ENCODE measurements at regions not wholly inside any gene's neighbourhood (a gene's known extent, or its start where the extent isn't known, plus 50 kb on each side); places are given as distances from the start of the nearest gene placed in this dataset.

DNA sequence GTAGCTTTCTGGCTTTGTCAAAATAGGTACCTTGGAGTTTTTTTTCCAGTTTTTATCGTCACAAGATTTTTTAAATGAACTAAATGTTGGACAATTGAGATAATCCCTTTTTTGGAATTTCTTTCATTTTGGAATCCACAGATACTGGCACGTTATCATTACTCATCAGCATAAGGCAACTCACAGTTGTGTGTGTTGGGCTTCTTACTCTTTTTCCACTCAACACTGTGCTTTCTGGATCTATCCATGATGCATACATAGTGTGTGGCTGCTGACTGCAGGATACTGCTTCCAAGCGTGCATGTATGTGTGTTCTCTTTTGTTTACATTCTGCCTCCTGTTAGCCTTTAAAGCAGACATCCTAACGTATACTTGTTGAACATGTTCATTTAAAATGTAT lies 113.5 kb upstream of the FAM9A start:
- no peaks in the 10 kb centered on the region for H3K4me1 ChIP-seq (ENCODE audit: control insufficient read depth in 1 of 2, insufficient read depth in 1 of 2, low read depth in 1 of 2, low read length in 1 of 2)
- H3K27me3 ChIP-seq, result no peaks in the 10 kb centered on the region
- TF ChIP-seq, protein P1, sequence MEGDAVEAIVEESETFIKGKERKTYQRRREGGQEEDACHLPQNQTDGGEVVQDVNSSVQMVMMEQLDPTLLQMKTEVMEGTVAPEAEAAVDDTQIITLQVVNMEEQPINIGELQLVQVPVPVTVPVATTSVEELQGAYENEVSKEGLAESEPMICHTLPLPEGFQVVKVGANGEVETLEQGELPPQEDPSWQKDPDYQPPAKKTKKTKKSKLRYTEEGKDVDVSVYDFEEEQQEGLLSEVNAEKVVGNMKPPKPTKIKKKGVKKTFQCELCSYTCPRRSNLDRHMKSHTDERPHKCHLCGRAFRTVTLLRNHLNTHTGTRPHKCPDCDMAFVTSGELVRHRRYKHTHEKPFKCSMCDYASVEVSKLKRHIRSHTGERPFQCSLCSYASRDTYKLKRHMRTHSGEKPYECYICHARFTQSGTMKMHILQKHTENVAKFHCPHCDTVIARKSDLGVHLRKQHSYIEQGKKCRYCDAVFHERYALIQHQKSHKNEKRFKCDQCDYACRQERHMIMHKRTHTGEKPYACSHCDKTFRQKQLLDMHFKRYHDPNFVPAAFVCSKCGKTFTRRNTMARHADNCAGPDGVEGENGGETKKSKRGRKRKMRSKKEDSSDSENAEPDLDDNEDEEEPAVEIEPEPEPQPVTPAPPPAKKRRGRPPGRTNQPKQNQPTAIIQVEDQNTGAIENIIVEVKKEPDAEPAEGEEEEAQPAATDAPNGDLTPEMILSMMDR (IDR thresholded peaks at IDR 0.05), result no peak
- no peaks in the 10 kb centered on the region for H3K9me3 ChIP-seq
- no peak overlapping the region for H3K27ac ChIP-seq
- no peaks in the 10 kb centered on the region for H3K36me3 ChIP-seq
- no peak overlapping the region for H3K4me3 ChIP-seq (ENCODE audit: low read depth in 1 of 2, low read length in 1 of 2)

DNA sequence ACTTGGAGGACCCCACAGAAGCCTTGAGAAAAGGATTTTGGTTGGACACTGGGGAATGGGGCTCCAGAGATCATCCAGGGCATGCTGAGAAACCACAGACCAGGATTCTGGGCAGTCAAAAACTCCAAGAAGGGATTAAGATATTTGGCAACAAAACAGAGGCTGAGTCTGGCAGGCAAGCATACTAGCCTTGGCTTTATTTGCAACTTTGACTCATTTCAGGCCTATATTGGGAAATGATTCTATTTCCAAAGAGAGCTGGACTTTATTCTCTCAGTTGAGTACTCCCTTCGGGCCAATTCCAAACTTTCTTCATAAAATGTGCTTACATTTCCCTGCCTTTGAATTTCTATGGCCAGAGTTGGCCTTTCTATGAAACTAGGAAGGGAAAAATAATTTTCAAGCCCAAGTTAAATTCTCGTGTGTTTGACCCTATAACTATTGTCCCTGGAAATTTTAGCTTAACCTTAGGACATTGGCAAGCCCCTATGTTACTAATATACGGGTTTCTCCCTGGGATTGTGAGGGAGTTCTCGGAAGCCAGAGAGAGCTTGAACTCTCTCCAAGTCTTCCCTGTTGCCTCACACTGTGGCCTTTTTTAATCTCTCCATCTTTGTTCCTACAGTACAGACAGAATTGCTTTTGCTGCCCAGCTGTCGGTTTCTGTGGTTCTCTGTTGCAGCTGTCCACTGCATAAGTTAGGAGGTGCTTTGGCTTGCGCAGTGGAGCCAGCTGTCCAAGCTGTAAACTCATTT lies 112.6 kb upstream of the FAM9A start:
- TF ChIP-seq, protein P1 (IDR thresholded peaks at IDR 0.05), result no peak
- Histone ChIP-seq H3K4me3 (ENCODE audit: low read depth in 1 of 2, low read length in 1 of 2) (no peak overlapping the region), H3K27ac (no peak overlapping the region), H3K9me3 (no peaks in the 10 kb centered on the region), H3K27me3 (no peaks in the 10 kb centered on the region), H3K36me3 (no peaks in the 10 kb centered on the region), H3K4me1 (ENCODE audit: control insufficient read depth in 1 of 2, insufficient read depth in 1 of 2, low read depth in 1 of 2, low read length in 1 of 2) (no peaks in the 10 kb centered on the region)

DNA sequence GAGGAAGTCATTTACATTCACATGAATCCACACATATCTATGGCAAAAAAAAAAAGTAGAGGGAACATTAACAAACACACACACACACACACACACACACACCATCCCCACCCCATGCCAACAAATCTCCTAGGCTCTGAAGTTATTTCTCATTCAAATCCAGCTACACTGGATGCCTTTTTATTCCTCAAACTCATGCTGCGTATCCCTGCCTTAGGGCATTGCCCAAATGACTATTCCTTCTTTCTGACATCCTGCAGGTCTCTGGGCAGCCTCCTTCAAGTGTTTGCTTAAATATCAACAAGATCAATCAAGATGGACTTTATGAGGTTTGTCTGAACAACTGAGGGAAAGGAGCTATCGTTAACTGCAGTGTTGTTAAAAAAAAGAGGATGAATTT lies 106.5 kb upstream of the FAM9A start:
- Histone ChIP-seq H3K36me3 (no peaks in the 10 kb centered on the region), H3K9me3 (no peaks in the 10 kb centered on the region), H3K27me3 (no peaks in the 10 kb centered on the region), H3K4me3 (ENCODE audit: low read depth in 1 of 2, low read length in 1 of 2) (no peak overlapping the region), H3K4me1 (ENCODE audit: control insufficient read depth in 1 of 2, insufficient read depth in 1 of 2, low read depth in 1 of 2, low read length in 1 of 2) (no peaks in the 10 kb centered on the region), H3K27ac (no peak overlapping the region)
- TF ChIP-seq, protein P1 (IDR thresholded peaks at IDR 0.05), result no peak

DNA sequence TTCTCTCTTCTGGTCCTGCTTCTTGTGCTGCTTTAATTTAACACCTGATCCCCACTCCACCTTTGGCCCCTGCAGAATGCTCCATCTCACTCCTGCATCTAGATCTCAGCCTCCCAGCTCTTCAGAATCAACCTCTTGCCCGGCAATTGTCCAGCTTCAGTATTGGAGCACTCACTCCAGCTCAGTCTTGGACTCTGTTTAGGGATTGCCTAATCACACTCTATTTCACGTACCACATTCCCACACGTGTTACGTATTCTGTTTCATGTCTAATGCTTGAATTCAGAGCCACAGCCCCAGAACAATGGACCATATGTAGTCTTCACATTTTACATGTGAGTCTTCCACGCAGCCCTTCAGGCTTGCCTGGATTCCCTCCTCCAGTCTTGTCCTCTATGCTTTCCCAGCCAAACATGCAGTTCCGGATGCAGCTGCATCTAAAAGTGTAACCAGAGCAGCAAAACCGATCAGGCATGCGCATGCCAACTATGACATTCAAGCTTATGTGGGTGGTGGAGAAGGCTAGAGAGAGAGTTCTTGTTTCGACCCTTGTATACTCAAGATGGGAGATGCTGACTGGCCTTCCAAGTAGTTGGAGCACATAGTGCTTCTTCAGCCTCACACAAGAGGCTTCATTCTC lies 105.2 kb upstream of the FAM9A start:
- Histone ChIP-seq H3K4me1 (ENCODE audit: control insufficient read depth in 1 of 2, insufficient read depth in 1 of 2, low read depth in 1 of 2, low read length in 1 of 2) (no peaks in the 10 kb centered on the region), H3K27me3 (no peaks in the 10 kb centered on the region), H3K36me3 (no peaks in the 10 kb centered on the region), H3K9me3 (no peaks in the 10 kb centered on the region), H3K27ac (no peak overlapping the region), H3K4me3 (ENCODE audit: low read depth in 1 of 2, low read length in 1 of 2) (no peak overlapping the region)
- TF ChIP-seq, protein P1 (IDR thresholded peaks at IDR 0.05), result no peak

DNA sequence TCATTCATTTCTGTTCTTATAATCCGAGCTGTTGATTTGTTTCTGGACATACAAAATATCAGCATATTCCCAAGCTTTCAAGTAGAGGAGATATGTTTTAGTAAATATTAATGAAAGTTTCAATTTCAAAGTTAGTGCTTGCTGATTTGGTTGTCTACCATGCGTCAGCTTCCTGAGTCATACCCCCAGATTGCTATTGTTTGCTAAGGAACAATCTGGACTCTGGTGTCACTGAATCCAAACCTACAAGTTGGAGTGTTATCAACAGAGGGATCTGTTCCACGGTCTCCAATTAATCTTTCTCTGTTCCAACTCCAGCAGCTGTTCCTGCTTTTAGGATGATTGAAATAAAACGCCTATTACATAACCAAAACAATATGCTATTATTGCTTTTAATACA lies 96.1 kb upstream of the FAM9A start:
- Histone ChIP-seq H3K4me1 (ENCODE audit: control insufficient read depth in 1 of 2, insufficient read depth in 1 of 2, low read depth in 1 of 2, low read length in 1 of 2) (no peaks in the 10 kb centered on the region), H3K27me3 (no peaks in the 10 kb centered on the region), H3K36me3 (no peaks in the 10 kb centered on the region), H3K4me3 (ENCODE audit: low read depth in 1 of 2, low read length in 1 of 2) (no peak overlapping the region), H3K27ac (no peak overlapping the region), H3K9me3 (no peaks in the 10 kb centered on the region)
- TF ChIP-seq, protein P1 (IDR thresholded peaks at IDR 0.05), result no peak

All from neutrophil (primary cell).